Neural cell (in vitro differentiated cells): ENCODE measurements at regions not wholly inside any gene's neighbourhood (a gene's known extent, or its start where the extent isn't known, plus 50 kb on each side); places are given as distances from the start of the nearest gene placed in this dataset.

Source experiments
- H2AFZ ChIP-seq: fragments of 200-600, 300-800 bp; sonication (generic), shearing (Covaris generic); 2 replicates; pipeline ENCODE4 v1.6.0; 2014; ENCODE audit warnings: low read depth, mild to moderate bottlenecking, antibody characterized with exemption, low read length, moderate library complexity
- H3F3A ChIP-seq: fragments of 200-600 bp; shearing (Covaris generic); 2 replicates; pipeline ENCODE4 v1.6.1; 2016; ENCODE audit warnings: mild to moderate bottlenecking, moderate library complexity, mixed read lengths, antibody characterized with exemption, low read length; ENCODE audit not compliant: insufficient read depth, poor library complexity, severe bottlenecking
- H3K27ac ChIP-seq: fragments of 200-600, 300-800 bp; sonication (generic), shearing (Covaris generic); 2 replicates; pipeline ENCODE4 v1.5.1; 2014; ENCODE audit warnings: mild to moderate bottlenecking, low read length, moderate library complexity
- H3K27me3 ChIP-seq: fragments of 300-800, 200-600 bp; sonication (generic), shearing (Covaris generic); 2 replicates; pipeline ENCODE4 v1.6.0; 2014; ENCODE audit warnings: mild to moderate bottlenecking, low read depth, low read length, moderate library complexity; ENCODE audit not compliant: insufficient read depth
- H3K36me3 ChIP-seq: fragments of 300-800, 200-600 bp; sonication (generic), shearing (Covaris generic); 2 replicates; pipeline ENCODE4 v1.5.1; 2014; ENCODE audit warnings: mild to moderate bottlenecking, antibody characterized with exemption, low read length, moderate library complexity; ENCODE audit not compliant: insufficient read depth
- H3K4me2 ChIP-seq: fragments of 300-800, 200-600 bp; sonication (generic), shearing (Covaris generic); 2 replicates; pipeline ENCODE4 v1.6.0; 2014; ENCODE audit warnings: mild to moderate bottlenecking, low read length
- H3K4me3 ChIP-seq: fragments of 300-800, 200-600 bp; sonication (generic), shearing (Covaris generic); 2 replicates; pipeline ENCODE4 v1.5.1; 2014; ENCODE audit warnings: mild to moderate bottlenecking, low read length, moderate library complexity
- H3K79me2 ChIP-seq: fragments of 200-600 bp; shearing (Covaris generic); replicated peaks from 2 replicates; pipeline ENCODE4 v1.6.0; 2014; ENCODE audit warnings: mild to moderate bottlenecking, low read length, moderate library complexity; ENCODE audit not compliant: insufficient read depth
- H3K9ac ChIP-seq: fragments of 300-800, 200-600 bp; sonication (generic), shearing (Covaris generic); 2 replicates; pipeline ENCODE4 v1.6.1; 2016; ENCODE audit warnings: mild to moderate bottlenecking, low read length, mixed read lengths
- H3K9me2 ChIP-seq: fragments of 200-600 bp; shearing (Covaris generic); 2 replicates; pipeline ENCODE4 v1.6.1; 2016; ENCODE audit warnings: mild to moderate bottlenecking, low read length, mixed read lengths; ENCODE audit not compliant: insufficient read depth
- H3K9me3 ChIP-seq: fragments of 200-600, 300-800 bp; sonication (generic), shearing (Covaris generic); 2 replicates; pipeline ENCODE4 v1.6.1; 2016; ENCODE audit warnings: mild to moderate bottlenecking, mixed run types, low read length, moderate library complexity, mixed read lengths
- H4K20me1 ChIP-seq: fragments of 200-600 bp; shearing (Covaris generic); 2 replicates; pipeline ENCODE4 v1.6.1; 2016; ENCODE audit warnings: mild to moderate bottlenecking, mixed run types; ENCODE audit not compliant: insufficient read depth
- EP300 ChIP-seq: fragments of 450-650 bp; conservative IDR thresholded peaks from 2 replicates; pipeline ENCODE4 v1.6.1; 2014; ENCODE audit warnings: antibody characterized with exemption, mild to moderate bottlenecking, moderate library complexity; ENCODE audit not compliant: poor library complexity, severe bottlenecking
- EZH2 ChIP-seq: fragments of 200-600, 300-800 bp; shearing (Covaris generic), sonication (generic); IDR thresholded peaks from 2 replicates; pipeline ENCODE4 v1.6.1; 2014; ENCODE audit warnings: antibody characterized with exemption, low read length, borderline replicate concordance, mild to moderate bottlenecking; ENCODE audit not compliant: insufficient read depth, poor library complexity, severe bottlenecking
- MXI1 ChIP-seq: fragments of 450-650 bp; conservative IDR thresholded peaks from 2 replicates; pipeline ENCODE4 v1.6.1; 2014; ENCODE audit warnings: antibody characterized with exemption, mild to moderate bottlenecking; ENCODE audit not compliant: poor library complexity, severe bottlenecking
- POLR2AphosphoS5 ChIP-seq: IDR thresholded peaks from 2 replicates; pipeline ENCODE4 v1.6.1; 2012
- RAD21 ChIP-seq: fragments of 450-650 bp; conservative IDR thresholded peaks from 2 replicates; pipeline ENCODE4 v1.6.1; 2014; ENCODE audit warnings: antibody characterized with exemption, mild to moderate bottlenecking, moderate library complexity
- SMC3 ChIP-seq: fragments of 450-650 bp; conservative IDR thresholded peaks from 2 replicates; pipeline ENCODE4 v1.6.1; 2014; ENCODE audit warnings: antibody characterized with exemption, mild to moderate bottlenecking, moderate library complexity; ENCODE audit not compliant: poor library complexity
- TAF1 ChIP-seq: IDR thresholded peaks from 2 replicates; pipeline ENCODE4 v1.6.1; 2012; ENCODE audit warnings: low read depth
- TF ChIP-seq, protein P1 (sequence below): IDR thresholded peaks from 2 replicates; pipeline ENCODE4 v1.6.1; 2012; ENCODE audit warnings: borderline replicate concordance
- TF ChIP-seq, protein P2 (sequence below): fragments of 450-650 bp; IDR thresholded peaks from 2 replicates; pipeline ENCODE4 v1.5.1; 2014; ENCODE audit warnings: antibody characterized with exemption, mild to moderate bottlenecking, moderate library complexity; ENCODE audit not compliant: poor library complexity, severe bottlenecking

DNA sequence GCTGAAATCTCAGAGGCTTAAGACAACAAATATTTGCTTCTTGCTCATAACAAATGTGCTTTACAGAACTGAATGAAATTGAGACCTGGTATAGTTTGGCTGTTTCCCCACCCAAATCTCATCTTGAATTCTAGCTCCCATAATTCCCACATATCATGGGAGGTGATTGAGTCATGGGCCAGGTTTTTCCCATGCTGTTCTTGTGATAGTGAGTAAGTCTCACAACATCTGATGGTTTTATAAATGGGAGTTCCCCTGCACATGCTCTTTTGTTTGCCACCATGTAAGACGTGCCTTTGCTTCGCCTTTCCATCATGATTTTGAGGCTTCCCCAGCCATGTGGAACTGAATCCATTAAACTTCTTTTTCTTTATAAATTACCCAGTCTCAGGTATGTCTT lies 221.1 kb upstream of the DIPK2B start:
- Histone ChIP-seq H3K9ac (no peak overlapping the region), H3K4me2 (no peak overlapping the region), H3K79me2 (no peaks in the 10 kb centered on the region), H3K27ac (no peak overlapping the region), H3K9me2 (no peaks in the 10 kb centered on the region), H3K36me3 (no peaks in the 10 kb centered on the region), H3F3A (no peaks in the 10 kb centered on the region), H3K27me3 (no peaks in the 10 kb centered on the region), H4K20me1 (no peaks in the 10 kb centered on the region), H3K4me3 (no peak overlapping the region), H2AFZ (no peak overlapping the region), H3K9me3 (no peaks in the 10 kb centered on the region)
- TF ChIP-seq TAF1 (no peak), MXI1 (no peak), RAD21 (no peak), EP300 (no peak), SMC3 (no peak), EZH2 (no peak), POLR2AphosphoS5 (no peak)
- TF ChIP-seq, protein P1, sequence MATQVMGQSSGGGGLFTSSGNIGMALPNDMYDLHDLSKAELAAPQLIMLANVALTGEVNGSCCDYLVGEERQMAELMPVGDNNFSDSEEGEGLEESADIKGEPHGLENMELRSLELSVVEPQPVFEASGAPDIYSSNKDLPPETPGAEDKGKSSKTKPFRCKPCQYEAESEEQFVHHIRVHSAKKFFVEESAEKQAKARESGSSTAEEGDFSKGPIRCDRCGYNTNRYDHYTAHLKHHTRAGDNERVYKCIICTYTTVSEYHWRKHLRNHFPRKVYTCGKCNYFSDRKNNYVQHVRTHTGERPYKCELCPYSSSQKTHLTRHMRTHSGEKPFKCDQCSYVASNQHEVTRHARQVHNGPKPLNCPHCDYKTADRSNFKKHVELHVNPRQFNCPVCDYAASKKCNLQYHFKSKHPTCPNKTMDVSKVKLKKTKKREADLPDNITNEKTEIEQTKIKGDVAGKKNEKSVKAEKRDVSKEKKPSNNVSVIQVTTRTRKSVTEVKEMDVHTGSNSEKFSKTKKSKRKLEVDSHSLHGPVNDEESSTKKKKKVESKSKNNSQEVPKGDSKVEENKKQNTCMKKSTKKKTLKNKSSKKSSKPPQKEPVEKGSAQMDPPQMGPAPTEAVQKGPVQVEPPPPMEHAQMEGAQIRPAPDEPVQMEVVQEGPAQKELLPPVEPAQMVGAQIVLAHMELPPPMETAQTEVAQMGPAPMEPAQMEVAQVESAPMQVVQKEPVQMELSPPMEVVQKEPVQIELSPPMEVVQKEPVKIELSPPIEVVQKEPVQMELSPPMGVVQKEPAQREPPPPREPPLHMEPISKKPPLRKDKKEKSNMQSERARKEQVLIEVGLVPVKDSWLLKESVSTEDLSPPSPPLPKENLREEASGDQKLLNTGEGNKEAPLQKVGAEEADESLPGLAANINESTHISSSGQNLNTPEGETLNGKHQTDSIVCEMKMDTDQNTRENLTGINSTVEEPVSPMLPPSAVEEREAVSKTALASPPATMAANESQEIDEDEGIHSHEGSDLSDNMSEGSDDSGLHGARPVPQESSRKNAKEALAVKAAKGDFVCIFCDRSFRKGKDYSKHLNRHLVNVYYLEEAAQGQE, result no peak
- TF ChIP-seq, protein P2, sequence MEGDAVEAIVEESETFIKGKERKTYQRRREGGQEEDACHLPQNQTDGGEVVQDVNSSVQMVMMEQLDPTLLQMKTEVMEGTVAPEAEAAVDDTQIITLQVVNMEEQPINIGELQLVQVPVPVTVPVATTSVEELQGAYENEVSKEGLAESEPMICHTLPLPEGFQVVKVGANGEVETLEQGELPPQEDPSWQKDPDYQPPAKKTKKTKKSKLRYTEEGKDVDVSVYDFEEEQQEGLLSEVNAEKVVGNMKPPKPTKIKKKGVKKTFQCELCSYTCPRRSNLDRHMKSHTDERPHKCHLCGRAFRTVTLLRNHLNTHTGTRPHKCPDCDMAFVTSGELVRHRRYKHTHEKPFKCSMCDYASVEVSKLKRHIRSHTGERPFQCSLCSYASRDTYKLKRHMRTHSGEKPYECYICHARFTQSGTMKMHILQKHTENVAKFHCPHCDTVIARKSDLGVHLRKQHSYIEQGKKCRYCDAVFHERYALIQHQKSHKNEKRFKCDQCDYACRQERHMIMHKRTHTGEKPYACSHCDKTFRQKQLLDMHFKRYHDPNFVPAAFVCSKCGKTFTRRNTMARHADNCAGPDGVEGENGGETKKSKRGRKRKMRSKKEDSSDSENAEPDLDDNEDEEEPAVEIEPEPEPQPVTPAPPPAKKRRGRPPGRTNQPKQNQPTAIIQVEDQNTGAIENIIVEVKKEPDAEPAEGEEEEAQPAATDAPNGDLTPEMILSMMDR, result no peak

DNA sequence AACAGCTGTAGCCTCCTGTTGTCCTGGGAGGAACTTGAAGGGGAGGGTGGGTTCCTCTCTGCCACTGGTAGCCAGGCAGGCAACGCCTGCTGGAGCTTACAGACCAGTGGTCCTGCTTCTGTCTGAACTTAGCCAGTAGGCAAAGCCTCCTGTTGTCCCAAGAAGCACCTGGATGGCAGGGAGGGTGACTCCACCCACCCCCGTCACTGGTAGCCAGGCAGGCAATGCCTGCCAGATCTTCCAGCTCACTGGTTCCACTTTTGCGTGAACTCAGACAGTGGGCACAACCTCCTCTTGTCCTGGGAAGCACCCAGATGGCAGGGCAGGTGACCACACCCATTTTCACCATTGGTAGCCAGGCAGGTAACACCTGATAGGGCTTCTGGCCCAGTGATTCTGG lies 203.5 kb upstream of the DIPK2B start:
- Histone ChIP-seq H2AFZ (no peak overlapping the region), H3K9me3 (no peaks in the 10 kb centered on the region), H4K20me1 (no peaks in the 10 kb centered on the region), H3K36me3 (no peaks in the 10 kb centered on the region), H3K9ac (no peak overlapping the region), H3K4me3 (no peak overlapping the region), H3K27ac (no peak overlapping the region), H3K4me2 (no peak overlapping the region), H3F3A (no peaks in the 10 kb centered on the region), H3K27me3 (no peaks in the 10 kb centered on the region), H3K79me2 (no peaks in the 10 kb centered on the region), H3K9me2 (no peaks in the 10 kb centered on the region)
- TF ChIP-seq RAD21 (no peak), POLR2AphosphoS5 (no peak), SMC3 (no peak), MXI1 (no peak), TAF1 (no peak), EZH2 (no peak), EP300 (no peak)
- TF ChIP-seq, protein P1, result no peak
- TF ChIP-seq, protein P2, result no peak
